Neural crest cell (in vitro differentiated cells): ENCODE measurements at regions not wholly inside any gene's neighbourhood (a gene's known extent, or its start where the extent isn't known, plus 50 kb on each side); places are given as distances from the start of the nearest gene placed in this dataset.
"Not testable (repeated sequence)": the region's sequence is repeated elsewhere in the genome, so short reads cannot be mapped to it uniquely, and the experiment has no call there.

ENCODE experiments used
- DNase-seq: peaks from one replicate; pipeline ENCODE4 v3.0.0; 2021; ENCODE audit warnings: low read depth, mixed read lengths, low spot score
- H3K27ac Mint-ChIP-seq: one replicate; pipeline ENCODE4 v1.8.0; 2021; ENCODE audit warnings: mild to moderate bottlenecking, mixed read lengths; ENCODE audit not compliant: unreplicated experiment
- H3K27me3 Mint-ChIP-seq: 2 replicates; pipeline ENCODE4 v1.8.0; 2021; ENCODE audit warnings: low read depth, mild to moderate bottlenecking, mixed read lengths
- H3K36me3 Mint-ChIP-seq: 2 replicates; pipeline ENCODE4 v1.8.0; 2021; ENCODE audit warnings: low read depth, mild to moderate bottlenecking, mixed read lengths
- H3K4me1 Mint-ChIP-seq: 2 replicates; pipeline ENCODE4 v1.8.0; 2021; ENCODE audit warnings: mixed read lengths
- H3K4me3 Mint-ChIP-seq: one replicate; pipeline ENCODE4 v1.8.0; 2021; ENCODE audit warnings: mild to moderate bottlenecking, mixed read lengths
- H3K9me3 Mint-ChIP-seq: 2 replicates; pipeline ENCODE4 v1.8.0; 2021; ENCODE audit warnings: mixed read lengths
- TF ChIP-seq, protein P1 (sequence below): fragments of 200-600 bp; sonication (generic); conservative IDR thresholded peaks from 2 replicates; pipeline ENCODE4 v1.5.0; 2021; ENCODE audit warnings: antibody characterized with exemption, mild to moderate bottlenecking

GRCh38 chr9:40992472-40992821 lies 136.0 kb downstream of the FOXD4L6 start:
- not testable (repeated sequence) for H3K9me3 Mint-ChIP-seq, H3K4me3 Mint-ChIP-seq, H3K27me3 Mint-ChIP-seq, H3K36me3 Mint-ChIP-seq
- Mint-ChIP-seq H3K27ac (peak overlapping the region; percentile 79), H3K4me1 (peaks cover 12% of the 10 kb centered on the region)
- DNase-seq = peak; percentile 48

DNA sequence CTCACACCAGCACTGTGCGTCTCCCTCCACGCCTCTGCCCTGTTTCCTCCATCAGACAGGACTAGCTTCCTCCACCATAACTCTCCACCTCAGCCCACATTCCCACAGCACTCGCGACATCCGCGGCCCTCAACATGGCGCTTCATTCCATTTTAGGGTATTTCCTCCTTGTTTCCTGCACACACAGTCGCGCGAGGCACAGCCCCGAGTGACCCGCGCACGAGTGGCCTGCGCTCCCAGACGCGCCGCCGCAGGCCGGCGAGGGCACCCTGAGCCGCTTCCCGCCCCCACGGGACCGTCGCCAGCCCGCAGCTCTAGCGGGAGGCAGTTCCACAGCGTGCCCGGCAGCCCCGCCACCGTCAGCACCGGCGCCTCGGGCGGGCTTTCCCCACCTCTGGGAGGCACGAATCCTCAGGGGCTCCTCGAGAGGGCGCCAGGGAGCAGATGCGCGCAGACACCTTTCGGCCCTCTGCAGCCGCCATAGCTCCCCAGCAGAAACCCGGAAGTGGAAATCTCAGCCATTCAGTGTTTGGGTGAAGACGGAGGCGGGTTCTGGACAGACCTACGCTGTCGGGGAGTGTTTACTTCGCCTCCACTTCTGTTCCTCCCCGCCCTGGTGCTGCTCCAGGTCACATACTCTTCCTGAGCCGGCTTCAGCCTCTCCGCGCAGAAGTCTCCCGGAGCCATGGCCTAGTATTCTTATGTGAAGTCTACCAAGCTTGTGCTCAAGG lies 136.6 kb downstream of the FOXD4L6 start:
- H3K9me3 Mint-ChIP-seq, H3K4me3 Mint-ChIP-seq, H3K36me3 Mint-ChIP-seq, H3K27me3 Mint-ChIP-seq: not testable (repeated sequence)
- peaks cover 12% of the 10 kb centered on the region for H3K4me1 Mint-ChIP-seq
- TF ChIP-seq, protein P1, sequence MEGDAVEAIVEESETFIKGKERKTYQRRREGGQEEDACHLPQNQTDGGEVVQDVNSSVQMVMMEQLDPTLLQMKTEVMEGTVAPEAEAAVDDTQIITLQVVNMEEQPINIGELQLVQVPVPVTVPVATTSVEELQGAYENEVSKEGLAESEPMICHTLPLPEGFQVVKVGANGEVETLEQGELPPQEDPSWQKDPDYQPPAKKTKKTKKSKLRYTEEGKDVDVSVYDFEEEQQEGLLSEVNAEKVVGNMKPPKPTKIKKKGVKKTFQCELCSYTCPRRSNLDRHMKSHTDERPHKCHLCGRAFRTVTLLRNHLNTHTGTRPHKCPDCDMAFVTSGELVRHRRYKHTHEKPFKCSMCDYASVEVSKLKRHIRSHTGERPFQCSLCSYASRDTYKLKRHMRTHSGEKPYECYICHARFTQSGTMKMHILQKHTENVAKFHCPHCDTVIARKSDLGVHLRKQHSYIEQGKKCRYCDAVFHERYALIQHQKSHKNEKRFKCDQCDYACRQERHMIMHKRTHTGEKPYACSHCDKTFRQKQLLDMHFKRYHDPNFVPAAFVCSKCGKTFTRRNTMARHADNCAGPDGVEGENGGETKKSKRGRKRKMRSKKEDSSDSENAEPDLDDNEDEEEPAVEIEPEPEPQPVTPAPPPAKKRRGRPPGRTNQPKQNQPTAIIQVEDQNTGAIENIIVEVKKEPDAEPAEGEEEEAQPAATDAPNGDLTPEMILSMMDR = peak; percentile 87
- peak overlapping the region; percentile 79 for H3K27ac Mint-ChIP-seq
- DNase-seq = peak; percentile 95

GRCh38 chr9:40991100-40991740 lies 137.3 kb downstream of the FOXD4L6 start:
- not testable (repeated sequence) for H3K27ac Mint-ChIP-seq, H3K36me3 Mint-ChIP-seq, H3K9me3 Mint-ChIP-seq, DNase-seq, H3K27me3 Mint-ChIP-seq, H3K4me3 Mint-ChIP-seq
- H3K4me1 Mint-ChIP-seq = peaks cover 12% of the 10 kb centered on the region

- not testable (repeated sequence) for H3K36me3 Mint-ChIP-seq, H3K27me3 Mint-ChIP-seq, H3K4me3 Mint-ChIP-seq, DNase-seq, H3K27ac Mint-ChIP-seq, H3K4me1 Mint-ChIP-seq
- H3K9me3 Mint-ChIP-seq = peaks cover 13% of the 10 kb centered on the region
Observed at GRCh38 chr9:40986332-40986731, 142.1 kb downstream of the FOXD4L6 start.

GRCh38 chr9:40975351-40975750 lies 153.1 kb downstream of the FOXD4L6 start:
- not testable (repeated sequence) for H3K4me1 Mint-ChIP-seq, DNase-seq, H3K4me3 Mint-ChIP-seq, H3K36me3 Mint-ChIP-seq, H3K27ac Mint-ChIP-seq, H3K9me3 Mint-ChIP-seq, H3K27me3 Mint-ChIP-seq

GRCh38 chr9:40974912-40975311 lies 153.6 kb downstream of the FOXD4L6 start:
- H3K4me1 Mint-ChIP-seq, H3K36me3 Mint-ChIP-seq, DNase-seq, H3K27ac Mint-ChIP-seq, H3K27me3 Mint-ChIP-seq, H3K4me3 Mint-ChIP-seq, H3K9me3 Mint-ChIP-seq: not testable (repeated sequence)

- H3K36me3 Mint-ChIP-seq, H3K27me3 Mint-ChIP-seq, H3K27ac Mint-ChIP-seq, DNase-seq, H3K4me3 Mint-ChIP-seq, H3K4me1 Mint-ChIP-seq, H3K9me3 Mint-ChIP-seq: not testable (repeated sequence)
Observed at GRCh38 chr9:40971773-40972172, 156.7 kb downstream of the FOXD4L6 start.

DNA sequence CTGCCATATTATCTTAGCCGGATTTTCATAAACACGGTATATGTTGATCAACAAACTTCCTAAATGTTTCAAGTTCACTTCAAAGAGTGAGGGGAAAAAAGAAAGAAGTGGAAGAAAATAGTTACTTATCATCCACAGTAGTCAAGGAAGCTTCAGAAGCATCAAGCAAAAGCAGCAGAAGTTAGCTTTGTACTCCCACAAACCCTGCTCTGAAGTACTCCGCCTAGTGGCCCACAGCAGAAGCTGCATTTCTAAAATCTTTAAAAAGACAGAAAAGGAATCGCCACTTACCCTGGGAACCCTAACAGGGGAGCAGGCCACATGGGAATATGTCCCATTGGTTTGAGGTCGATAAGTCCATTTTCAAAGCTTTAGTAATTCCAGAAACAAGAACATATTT lies 158.1 kb downstream of the FOXD4L6 start:
- not testable (repeated sequence) for H3K4me1 Mint-ChIP-seq, H3K36me3 Mint-ChIP-seq, DNase-seq, H3K9me3 Mint-ChIP-seq, H3K4me3 Mint-ChIP-seq, H3K27ac Mint-ChIP-seq, H3K27me3 Mint-ChIP-seq
- TF ChIP-seq, protein P1 = peak; percentile 54
